NCI-H2107 treated with DMSO at 0.1 percent for 48 hours (cell line): ENCODE measurements at regions not wholly inside any gene's neighbourhood (a gene's known extent, or its start where the extent isn't known, plus 50 kb on each side); places are given as distances from the start of the nearest gene placed in this dataset.
"Not testable (repeated sequence)": the region's sequence is repeated elsewhere in the genome, so short reads cannot be mapped to it uniquely, and the experiment has no call there.

Experiments used
- DNase-seq: peaks from one replicate; lab custom pipeline; 2025; ENCODE audit not compliant: unreplicated experiment; lab: John Stamatoyannopoulos, UW

DNA sequence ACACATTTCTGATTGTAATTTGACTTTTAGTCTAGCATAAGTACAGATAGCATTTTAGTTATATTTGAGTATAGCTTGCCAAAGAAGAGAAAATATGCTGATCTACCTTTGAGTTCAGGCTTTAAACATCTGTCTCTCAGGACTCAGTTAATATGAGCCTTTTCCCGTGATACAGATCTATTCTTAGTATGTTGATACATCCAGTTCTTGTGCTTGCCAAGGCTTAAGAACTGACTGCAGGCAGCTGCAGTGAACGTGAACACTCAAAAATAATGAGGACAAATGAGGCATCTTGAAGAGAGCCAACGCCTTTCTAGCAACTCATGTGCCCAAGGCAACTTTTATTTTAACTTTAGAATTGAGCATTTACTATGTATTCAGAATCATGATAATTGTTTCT is 325.5 kb downstream of the SI start:
- DNase-seq, result no peak

DNA sequence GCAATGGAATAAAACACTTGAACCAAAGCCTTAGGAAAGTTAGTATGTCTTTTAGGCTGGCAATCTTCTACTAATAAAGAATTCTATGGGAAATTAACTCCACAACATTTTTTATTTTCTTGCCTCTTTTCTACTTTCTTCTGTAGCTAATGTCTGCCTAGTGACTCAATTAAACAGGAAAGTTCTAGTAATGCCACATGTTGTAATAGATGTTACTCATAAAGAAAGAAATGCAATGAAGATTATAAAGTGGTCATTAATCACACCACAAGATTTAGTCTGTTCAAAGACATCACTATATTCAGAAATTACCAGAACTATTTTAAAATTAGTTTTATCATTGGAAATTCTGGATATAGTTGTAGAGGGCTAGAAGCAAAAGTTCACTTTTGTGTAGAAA is 329.7 kb downstream of the SI start:
- DNase-seq, result no peak

DNA sequence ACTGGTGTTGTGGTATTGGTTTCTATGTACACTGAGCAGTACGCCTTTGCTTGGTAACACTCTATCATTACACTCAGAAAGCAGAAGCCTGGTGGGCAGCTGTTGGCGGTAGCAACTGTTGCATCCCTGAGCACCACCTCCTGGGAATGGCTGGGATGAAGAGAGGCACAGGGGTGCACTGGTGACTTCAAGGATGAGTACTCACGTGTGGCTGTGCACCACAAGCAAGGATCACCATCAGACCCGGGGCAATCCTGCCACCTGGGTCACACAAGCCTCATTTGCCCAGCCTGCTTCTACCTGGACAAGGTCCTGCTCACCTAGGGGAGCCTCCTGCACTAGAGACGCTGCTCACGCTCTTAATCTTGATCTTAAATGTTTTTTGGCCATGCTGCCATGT is 336.4 kb downstream of the SI start:
- no peak for DNase-seq

DNA sequence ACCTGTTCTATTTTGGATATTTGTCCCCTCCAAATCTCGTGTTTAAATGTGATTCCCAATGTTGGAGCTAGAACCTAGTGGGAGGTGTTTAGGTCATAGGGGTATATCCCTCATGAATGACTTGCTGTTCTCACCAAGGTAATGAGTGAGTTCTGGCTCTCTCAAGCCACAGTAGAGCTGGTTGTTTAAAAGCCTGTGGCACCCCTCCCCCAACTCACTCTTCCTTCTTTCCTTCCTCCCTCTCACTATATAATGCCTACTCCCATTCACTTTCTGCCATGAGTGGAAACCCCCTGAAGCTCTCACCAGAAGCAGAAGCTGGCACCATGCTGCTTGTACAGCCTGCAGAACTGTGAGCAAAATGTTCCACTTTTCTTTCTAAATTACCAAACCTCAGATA is 341.1 kb downstream of the SI start:
- no peak for DNase-seq

DNA sequence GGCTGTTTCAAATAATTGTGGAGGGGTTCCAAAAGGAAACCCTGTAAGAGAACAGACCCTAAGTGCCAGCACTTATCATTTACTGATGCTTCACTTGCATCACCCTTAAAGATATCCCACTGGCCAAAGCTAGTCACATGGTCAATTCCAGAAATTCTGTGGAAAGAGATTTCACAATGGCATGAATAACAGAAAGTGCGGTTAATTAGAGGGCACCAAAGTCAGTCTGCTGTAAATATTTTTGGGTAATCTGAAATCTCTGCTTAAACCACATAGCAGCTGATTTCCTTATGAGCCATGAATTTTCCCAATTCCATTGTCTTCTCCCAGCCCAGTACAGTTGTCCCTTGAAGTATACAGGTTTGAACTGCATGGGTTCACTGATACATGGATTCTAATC is 346.1 kb downstream of the SI start:
- no peak for DNase-seq

DNA sequence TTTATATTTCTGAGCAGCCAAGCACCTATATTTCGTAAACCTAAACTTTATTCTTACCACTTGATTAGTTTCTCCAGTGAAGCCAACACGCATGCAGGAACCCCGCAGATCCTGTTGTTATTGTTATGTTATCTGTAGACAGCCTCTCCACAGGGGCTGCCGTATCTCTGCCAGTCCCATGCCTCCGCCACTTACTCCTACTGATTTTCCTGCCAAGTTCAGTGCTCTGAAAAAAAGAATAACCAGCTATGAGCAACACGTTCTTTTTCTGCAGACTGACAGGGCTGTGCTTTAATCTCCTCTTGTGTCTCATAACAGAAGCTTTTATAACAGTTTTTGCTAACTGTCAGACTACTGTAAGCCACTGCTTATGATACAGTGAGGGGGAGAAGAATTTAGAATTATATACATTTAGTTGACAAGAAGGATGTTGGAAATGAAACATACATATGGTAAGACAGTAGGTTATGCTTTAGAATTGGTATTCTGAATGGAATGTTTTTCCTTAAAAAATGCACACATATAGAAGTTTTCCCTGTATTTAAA is 347.4 kb downstream of the SI start:
- no peak for DNase-seq

DNA sequence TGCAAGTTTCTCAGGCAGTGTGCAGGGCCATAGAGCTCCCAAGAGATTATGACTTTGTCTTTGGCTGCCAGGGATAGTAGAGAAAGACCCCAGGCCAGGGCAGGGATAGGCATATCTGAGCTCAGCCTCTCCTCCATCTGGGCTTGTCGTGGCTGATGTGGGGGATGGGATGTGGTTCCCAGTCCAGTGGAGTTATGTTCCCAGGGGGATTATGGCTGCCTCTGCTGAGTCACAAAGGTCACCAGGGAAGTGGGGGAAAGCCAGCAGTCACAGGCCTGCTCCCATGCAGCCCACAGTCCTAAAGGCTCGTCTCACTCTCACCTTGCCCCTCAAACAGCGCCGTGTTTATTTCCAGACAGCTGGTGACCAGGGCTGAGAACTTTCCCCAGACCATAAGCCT is 354.9 kb downstream of the SI start:
- no peak for DNase-seq

DNA sequence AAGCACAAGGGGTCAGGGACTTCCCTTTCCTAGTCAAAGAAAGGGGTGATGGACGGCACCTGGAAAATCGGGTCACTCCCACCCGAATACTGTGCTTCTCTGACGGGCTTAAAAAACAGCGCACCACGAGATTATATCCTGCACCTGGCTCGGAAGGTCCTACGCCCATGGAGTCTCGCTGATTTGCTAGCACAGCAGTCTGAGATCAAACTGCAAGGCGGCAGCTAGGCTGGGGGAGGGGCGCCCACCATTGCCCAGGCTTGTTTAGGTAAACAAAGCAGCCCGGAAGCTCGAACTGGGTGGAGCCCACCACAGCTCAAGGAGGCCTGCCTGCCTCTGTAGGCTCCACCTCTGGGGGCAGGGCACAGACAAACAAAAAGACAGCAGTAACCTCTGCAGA is 375.5 kb downstream of the SI start:
- not testable (repeated sequence) for DNase-seq

DNA sequence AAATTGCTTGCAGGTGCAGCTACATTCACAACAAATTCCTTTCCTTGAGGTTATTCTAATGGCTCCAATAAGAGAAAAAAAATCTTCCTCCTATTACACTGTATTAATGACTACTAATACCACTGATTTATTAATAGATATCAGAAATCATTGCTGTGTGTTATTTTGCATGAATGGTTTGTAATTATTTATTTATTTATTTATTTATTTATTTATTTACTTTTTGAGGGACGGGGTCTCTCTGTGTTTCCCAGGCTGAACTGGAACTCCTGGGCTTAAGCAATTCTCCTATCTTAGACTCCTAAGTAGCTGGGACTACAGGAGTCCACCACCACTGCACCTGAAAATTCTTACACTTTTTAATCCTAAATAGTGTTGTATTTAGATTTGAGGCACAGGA is 390.4 kb downstream of the SI start:
- DNase-seq, result no peak

DNA sequence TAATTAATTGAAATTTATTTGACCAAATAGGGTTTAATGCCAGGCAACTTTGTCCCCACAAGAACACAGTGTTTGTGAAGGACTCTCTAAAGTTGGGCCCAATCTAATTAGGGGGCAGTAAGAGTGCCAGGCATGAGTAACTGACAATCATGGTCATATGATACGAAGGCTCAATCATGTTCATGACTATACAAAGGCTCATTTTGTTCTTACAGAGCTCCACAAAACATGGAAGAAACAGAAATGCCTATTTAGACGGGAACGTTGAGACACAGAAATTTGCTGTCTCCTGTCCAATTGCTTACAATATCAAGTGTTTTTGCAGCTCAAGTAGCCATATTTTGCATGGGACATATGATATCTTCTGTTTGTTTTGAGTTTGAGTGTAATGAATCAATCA is 391.1 kb downstream of the SI start:
- DNase-seq, result no peak

DNA sequence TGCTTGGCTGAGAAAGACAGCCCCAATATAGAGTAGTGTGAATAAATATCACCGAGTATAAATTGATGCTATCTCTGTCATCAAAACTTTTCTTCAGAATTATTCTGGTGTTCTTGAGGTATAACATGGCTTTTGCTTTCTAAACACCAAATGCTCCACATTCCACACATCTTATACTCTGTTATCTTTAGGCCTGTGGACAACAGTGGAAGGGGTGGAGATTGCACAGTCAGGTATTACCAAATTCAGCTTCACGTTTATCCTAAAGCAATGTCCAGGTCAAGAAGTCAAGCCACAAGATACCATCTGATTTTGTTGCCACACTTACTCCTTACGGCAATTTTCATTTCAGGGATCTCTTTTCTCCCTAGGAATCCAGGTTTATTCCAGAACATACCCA is 394.8 kb downstream of the SI start:
- DNase-seq, result no peak

DNA sequence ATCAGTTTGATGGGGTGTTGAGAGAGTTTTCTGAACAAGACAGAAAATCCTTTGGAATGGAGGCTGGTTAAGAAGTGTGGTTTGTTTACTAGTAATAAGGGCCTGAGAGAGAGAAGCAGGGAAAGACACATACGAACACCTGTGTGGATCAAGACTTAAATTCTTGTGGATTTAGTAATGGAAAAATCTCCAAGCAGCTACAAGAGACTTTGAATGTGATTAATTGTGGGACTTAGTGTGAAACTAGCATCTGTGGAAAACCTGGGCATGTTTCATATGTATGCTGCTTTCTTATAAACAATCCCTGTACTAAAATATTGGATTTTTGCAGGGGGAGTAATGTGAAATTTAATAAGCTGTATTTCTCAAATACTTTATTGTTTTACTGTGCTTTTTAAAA is 399.1 kb downstream of the SI start:
- no peak for DNase-seq

DNA sequence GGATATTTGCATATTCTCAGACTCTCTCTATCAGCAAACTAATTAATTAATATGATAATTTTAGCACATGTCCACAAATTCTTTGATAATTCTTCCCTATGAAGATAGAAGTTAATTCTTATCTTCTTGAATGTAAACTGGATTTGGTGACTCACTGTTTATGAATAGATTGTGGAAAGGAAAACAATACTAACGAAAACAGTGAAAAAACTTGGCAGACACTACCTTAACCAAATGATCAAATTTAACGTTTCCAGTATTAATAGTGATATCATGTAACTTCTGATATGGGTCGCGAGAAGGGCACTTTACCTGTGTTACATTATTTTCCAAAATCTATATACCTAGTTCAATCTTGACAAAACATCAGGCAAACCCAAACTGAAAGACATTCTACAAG is 401.0 kb downstream of the SI start:
- DNase-seq, result no peak

DNA sequence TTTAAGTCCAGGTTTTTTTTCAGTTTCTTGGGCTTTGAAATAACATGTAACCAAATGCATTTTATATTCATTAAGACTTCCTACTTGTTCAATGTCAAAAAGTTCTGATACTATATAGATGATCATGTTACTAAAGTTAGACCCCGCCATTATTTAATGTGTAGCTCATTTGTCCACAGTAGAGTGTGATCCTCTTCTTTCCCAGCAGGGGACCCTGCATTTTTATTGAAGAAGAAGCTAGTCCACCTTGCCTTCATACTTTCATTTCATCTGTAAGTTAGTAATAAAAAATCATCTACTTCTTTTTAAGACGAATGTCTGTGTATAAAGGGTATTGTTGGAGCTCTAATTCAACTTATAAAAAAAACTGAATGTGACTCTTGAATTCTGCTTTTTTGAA is 404.6 kb downstream of the SI start:
- no peak for DNase-seq

DNA sequence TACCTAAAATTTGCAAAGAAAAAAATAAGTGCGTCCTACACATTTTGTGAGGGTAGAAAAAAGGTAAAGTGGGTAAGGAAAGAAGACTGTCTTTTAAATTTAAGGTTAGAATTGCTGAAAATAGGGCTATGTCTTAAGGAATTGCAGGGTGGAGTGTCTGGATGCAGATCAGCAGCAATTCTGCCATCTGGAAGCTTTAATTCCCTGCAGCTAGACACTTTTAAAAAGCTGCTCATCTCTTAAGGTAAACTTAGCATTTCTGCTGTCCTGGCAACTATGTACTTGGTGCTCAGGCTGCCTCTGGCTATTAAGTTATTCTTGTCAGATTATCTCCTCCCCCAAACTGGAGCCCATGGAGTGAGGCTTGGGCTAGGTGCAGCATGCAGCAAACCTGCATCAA is 420.2 kb downstream of the SI start:
- no peak for DNase-seq

DNA sequence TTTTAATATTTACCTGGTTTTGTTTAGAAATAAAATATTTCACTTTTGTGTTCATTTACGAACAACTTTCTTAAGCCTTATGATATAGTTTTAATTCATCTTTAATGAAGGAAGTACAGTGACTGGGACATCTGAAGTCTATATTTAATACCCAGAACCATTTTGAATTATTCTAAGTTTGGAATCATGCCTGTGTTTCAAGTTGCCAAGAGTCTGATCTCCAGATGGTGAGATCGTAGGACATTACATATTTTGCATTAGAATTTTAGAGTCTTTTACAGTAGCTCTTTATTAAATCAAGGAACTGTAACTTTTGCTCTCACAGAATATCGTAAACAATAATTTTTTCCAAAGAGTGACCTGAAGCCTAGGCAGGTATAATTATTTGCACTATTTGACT is 420.7 kb downstream of the SI start:
- no peak for DNase-seq

DNA sequence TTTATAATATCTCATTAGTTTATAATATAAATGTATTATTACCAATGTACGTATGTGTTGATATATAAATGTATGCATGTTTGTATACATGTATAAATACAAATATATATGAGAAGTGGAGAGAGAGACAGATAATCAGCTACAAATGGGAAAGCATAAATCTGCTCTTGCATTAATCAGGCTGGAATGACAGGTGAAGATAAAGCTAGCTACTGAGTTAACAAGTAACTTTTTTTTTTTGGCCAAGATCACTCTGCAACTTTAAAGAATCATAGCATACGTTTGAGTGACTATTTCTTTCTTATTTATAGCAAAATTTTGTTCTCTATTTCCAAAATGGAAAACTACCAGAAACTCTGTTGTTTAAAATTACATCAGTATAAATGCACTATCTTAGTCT is 422.8 kb downstream of the SI start:
- DNase-seq, result no peak

DNA sequence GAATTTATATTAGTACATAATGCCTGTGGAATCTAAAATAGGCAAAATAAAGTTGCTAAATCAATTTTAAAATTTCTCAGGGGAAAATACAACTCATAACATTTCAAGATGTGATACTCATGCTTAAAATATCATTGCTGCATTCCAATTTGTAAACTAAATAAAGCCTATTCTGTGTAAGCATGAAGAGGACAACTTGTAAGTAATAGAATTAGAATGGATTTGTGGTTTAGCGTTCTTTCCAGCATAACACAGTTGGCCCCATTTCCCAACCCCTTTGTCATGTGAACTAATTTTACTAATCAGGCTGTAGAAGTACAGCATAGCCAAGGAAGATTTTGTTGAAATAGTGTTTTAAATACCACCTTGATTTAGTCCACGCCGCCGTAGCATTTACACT is 437.2 kb downstream of the SI start:
- DNase-seq, result no peak

DNA sequence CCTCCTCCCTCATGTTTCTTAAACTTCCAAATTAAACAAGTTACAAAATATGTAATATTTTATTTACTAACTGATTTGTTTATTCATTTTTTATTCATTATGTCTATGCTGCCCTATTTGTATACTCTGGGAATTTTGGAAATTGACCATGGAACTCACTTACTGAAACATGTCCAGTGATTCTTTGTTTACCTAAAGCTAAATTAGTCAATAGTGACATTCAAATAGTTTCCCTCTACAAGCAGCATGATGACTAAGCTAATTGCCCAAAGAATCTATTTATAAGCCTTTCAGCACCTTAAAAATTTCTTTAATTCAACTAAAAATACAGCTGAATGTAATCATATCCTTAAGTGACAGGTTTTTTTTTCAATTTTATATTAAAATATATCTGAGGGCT is 437.7 kb downstream of the SI start:
- no peak for DNase-seq

DNA sequence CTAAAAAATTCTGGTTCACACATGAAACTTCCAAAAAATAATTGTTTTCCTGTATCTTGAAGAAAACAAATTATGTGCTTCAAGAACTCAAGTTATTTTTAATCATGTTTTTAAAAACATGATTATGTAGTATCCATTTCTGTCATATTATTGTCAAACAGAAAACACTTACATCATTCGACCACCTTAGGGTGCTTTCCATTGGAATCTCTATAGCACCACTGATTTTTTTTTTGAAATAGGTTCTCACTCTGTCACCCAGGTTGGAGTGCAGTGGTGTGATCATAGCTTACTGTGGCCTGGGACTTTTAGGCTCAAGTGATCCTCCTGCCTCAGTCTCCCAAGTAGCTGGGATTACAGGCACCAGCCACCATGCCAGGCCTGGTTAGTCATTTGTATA is 457.3 kb downstream of the SI start:
- no peak for DNase-seq

DNA sequence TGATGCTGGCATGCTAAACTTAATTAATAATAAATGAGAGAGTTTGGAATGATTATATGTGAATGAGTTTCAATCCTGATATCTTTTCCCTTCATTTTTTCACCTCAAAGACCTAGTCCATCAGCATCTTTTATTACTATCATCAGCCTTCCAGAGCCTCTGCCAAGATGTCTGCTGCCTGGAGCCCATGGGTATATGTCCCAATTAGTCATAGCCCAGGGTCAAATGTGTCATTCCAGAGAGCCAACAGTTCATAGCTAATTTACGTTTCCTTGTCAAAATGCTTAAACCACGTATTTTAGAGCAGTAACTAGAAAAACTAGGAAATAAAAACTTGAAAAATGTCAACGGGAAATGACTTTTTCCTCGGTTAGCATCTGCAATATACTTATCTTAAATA is 457.9 kb downstream of the SI start:
- DNase-seq, result no peak

DNA sequence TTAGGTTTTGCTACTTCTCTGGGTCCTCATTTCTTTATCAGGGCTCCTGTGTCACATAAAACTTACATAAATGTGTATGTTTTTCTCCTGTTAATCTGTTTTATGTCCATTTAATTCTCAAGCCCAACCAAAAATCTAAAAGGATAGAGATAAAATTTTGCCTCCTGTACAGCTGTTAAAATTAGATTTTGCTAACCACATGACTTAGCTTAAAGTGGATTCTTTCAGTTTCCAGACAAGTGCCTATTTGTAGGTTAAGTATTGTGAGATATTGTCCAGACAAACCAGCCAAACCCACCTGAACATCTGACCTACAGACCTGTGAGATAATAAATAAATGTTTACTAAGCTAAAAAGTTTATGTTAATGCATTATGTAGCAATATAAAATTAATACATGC is 465.5 kb downstream of the SI start:
- DNase-seq, result no peak

DNA sequence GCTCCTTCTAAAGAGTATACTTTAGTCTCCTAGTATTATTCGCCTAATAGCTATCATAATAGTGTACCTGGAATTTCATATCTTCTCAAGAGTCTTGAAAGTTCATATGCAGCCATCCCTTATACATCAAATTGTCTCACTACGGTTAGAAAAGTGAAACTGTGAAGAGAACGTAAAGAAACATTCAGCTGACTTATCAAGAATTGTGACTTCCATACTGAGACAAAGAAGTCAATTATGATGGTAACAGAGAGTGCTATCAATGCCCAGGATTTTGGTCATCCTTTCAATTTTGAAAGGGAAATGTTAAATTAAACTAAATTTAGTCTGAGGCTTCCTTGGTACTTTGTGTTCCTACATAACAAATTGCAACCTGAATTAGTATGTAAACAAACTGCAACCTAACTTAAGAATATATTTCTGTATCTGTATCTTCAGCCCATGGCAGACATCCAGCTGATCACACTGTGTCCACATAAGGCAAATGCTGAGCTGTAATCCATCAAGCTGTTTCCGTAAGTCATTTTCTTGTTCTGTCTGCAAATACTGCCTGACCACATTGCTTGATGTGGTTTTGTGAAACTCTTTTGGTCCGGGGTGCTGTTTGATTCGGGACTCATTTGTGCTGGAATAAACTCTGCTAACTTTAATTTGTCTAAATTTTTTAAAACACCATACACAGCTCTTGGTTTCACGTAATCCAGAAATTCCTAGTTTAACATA is 469.6 kb downstream of the SI start:
- no peak for DNase-seq
